ENCODE measurements at regions not wholly inside any gene's neighbourhood (a gene's known extent, or its start where the extent isn't known, plus 50 kb on each side); places are given as distances from the start of the nearest gene placed in this dataset.

DNA sequence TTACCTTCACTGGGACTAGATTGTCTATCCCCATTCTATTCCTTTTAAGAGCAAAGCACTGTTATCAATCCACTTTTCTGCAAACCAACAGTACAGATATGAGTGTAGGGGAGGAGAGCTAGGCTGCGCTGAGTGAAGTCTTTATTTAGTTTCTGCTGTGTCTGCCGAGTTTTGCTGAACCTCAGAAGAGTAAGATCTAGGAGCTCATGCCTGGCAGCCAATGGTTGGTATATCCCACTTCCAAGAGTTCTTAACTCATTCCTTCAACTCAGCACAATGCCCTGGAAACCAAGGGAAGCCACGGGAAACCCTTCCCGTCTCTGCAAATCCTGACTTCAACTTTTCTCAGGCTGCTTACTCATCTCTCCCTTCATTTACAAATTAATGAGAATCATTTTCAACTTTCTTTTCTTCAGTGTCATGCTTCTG, 58.0 kb upstream of the JAK2 start:
- POLR2A ChIA-PET: no interaction called here
- CTCF ChIA-PET: interaction anchor here (1.0 to 1.4 kb wide), 2 partner anchors 17 to 61 kb away, joined by 3 to 4 read pairs; no protein-coding TSS in a partner anchor

GRCh38 chr9:4927701-4928100, 57.4 kb upstream of the JAK2 start:
- CTCF ChIA-PET: no interaction called here
- TF ChIP-seq, protein P1, sequence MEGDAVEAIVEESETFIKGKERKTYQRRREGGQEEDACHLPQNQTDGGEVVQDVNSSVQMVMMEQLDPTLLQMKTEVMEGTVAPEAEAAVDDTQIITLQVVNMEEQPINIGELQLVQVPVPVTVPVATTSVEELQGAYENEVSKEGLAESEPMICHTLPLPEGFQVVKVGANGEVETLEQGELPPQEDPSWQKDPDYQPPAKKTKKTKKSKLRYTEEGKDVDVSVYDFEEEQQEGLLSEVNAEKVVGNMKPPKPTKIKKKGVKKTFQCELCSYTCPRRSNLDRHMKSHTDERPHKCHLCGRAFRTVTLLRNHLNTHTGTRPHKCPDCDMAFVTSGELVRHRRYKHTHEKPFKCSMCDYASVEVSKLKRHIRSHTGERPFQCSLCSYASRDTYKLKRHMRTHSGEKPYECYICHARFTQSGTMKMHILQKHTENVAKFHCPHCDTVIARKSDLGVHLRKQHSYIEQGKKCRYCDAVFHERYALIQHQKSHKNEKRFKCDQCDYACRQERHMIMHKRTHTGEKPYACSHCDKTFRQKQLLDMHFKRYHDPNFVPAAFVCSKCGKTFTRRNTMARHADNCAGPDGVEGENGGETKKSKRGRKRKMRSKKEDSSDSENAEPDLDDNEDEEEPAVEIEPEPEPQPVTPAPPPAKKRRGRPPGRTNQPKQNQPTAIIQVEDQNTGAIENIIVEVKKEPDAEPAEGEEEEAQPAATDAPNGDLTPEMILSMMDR (IDR thresholded peaks at IDR 0.05; ENCODE audit: control extremely low read depth, extremely low read depth, low read depth, missing control alignments): no peak
- no peak for DNase-seq (ENCODE audit: extremely low spot score)
- POLR2A ChIA-PET: no interaction called here

More for the DNA sequence above, 58.0 kb upstream of the JAK2 start:
- DNase-seq (ENCODE audit: extremely low spot score): no peak
- TF ChIP-seq, protein P1 (IDR thresholded peaks at IDR 0.05; ENCODE audit: control extremely low read depth, extremely low read depth, low read depth, missing control alignments): no peak

DNA sequence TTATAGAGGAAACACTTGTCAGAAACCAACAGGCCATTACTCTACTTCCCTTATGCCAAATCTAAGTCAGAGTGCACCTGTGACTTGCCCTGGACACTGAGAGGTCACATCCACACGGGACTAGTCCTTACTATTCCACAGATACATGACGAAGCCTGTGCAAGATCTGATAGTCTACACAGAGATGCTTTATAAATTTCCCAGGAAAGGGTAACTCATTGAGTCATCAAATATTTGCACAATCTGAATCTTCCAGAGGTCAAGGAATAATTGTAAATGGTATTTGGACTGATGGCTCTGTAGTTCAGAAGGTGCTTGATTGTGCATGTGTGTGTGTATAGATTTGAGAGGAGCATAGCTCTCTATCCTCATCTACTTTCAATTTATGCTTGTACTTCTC, 55.2 kb upstream of the JAK2 start:
- no peak for DNase-seq (ENCODE audit: extremely low spot score)
- TF ChIP-seq, protein P1 (IDR thresholded peaks at IDR 0.05; ENCODE audit: control extremely low read depth, extremely low read depth, low read depth, missing control alignments): no peak
- POLR2A ChIA-PET: no interaction called here
- CTCF ChIA-PET: interaction anchor here (0.9 to 1.4 kb wide), 5 partner anchors 53 to 499 kb away, joined by 3 to 5 read pairs (median 4); no protein-coding TSS in a partner anchor

GRCh38 chr9:4932681-4933080, 52.4 kb upstream of the JAK2 start:
- no peak for DNase-seq (ENCODE audit: extremely low spot score)
- TF ChIP-seq, protein P1 (IDR thresholded peaks at IDR 0.05; ENCODE audit: control extremely low read depth, extremely low read depth, low read depth, missing control alignments): no peak
- POLR2A ChIA-PET: no interaction called here
- CTCF ChIA-PET: interaction anchor here (0.9 kb wide), 1 partner anchor 9 kb away, joined by 4 read pairs; no protein-coding TSS in a partner anchor

DNA sequence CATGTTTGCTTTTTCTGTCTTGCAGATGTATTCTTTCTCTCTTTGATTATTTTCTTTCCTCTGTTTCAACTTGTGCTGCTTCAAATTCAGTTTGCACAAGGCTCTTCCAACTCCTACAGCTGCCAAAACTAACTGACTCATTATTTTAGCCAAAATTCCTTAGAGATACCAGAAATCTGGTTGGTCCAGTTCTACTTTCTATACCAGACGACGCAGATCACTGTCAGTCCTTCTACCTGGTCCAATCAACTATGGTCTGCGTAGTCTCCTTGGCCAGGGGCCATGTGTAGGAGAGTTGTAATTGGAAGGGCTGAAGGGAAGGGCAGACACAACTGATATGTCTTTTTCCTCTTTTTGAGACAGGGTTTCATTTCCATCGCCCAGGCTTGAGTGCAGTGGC, 51.9 kb upstream of the JAK2 start:
- DNase-seq (ENCODE audit: extremely low spot score): no peak
- CTCF ChIA-PET: interaction anchor here (0.9 kb wide), 1 partner anchor 9 kb away, joined by 4 read pairs; no protein-coding TSS in a partner anchor
- POLR2A ChIA-PET: no interaction called here
- TF ChIP-seq, protein P1 (IDR thresholded peaks at IDR 0.05; ENCODE audit: control extremely low read depth, extremely low read depth, low read depth, missing control alignments): no peak

DNA sequence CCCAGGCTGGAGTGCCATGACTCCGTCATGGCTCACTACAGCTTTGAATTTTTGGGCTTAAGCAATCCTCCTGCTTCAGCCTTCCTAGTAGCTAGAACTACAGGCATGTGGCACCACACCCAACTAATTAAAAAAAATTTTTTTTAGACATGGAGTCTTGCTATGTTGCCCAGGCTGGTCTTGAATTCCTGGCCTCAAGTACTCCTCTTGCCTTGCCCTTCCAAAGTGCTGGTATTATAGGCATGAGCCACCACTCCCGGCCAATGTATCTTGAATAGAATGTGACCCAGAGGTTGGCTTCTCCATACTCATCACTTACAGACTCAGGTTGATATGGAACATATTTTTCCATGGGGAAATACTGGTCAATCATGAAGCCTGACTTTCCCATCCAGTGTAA, 51.2 kb upstream of the JAK2 start:
- CTCF ChIA-PET: no interaction called here
- POLR2A ChIA-PET: no interaction called here
- DNase-seq (ENCODE audit: extremely low spot score): no peak
- TF ChIP-seq, protein P1 (IDR thresholded peaks at IDR 0.05; ENCODE audit: control extremely low read depth, extremely low read depth, low read depth, missing control alignments): no peak
